ENCODE measurements at regions not wholly inside any gene's neighbourhood (a gene's known extent, or its start where the extent isn't known, plus 50 kb on each side); places are given as distances from the start of the nearest gene placed in this dataset.

DNA sequence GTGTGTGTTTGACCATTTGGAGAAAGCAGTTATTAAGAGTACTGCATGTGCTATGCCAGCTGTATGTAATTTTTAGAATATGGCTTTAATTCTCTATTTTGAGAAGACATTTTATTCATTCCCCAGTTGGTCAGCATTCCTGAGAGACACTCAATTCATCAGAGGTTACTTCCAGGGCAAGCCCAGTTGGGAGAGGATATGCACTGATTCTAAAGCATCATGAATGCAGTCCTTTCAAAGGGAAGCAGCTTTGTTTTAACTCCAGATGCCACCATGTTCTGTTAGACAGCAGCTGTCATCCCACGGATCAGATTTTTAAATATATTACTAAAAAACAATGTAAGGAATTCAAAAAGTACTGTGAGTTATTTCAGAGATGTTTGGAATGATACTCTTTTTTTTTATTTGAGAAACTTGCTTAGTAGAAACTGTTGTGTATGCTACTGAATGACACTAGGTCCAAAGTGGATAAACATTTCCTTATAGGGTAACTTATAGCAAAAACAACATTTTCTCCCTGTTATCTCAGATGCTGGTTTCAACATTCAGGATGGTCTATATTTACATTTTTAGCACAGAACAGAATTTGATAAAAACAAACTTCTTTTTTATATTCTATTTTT lies 149.5 kb upstream of the B3GALT2 start (continued):
- no peak for TF ChIP-seq SPI1 (IDR thresholded peaks at IDR 0.05; ENCODE audit: borderline replicate concordance, insufficient read depth, low read depth, low read length)
- no peak for TF ChIP-seq MAX (IDR thresholded peaks at IDR 0.05; ENCODE audit: low read depth, low read length)
- no peak for TF ChIP-seq TAF1 (IDR thresholded peaks at IDR 0.05; ENCODE audit: borderline replicate concordance, low read depth, low read length)

DNA sequence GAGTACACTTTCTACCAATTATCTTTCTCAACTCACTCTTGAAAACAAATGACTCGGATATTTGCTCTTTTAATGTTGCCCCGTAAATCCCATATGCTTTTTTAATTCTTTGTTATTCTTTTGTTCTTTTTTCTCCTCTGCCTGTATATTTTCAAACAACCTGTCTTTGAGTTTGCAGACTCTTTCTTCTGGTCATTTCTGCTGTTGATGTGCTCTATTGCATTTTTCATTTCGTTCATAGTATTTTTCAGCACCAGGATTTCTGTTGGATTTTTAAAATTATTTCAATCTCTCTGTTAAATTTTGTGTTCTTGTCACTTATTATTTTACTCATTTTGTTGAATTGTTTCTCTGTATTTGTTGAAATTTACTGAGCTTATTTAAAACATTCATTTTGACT lies 146.8 kb upstream of the B3GALT2 start:
- H3K36me3 ChIP-seq (ENCODE audit: control insufficient read depth in 2 of 2, insufficient read depth in 2 of 2, low read length in 1 of 2): no peaks in the 10 kb centered on the region
- ChIA-PET CTCF (no interaction called here), POLR2A (no interaction called here), RAD21 (ENCODE audit: unreplicated experiment) (no interaction called here), SMC1A (ENCODE audit: uncharacterized antibody, unreplicated experiment) (no interaction called here)
- WGBS (ENCODE audit: insufficient coverage, insufficient replicate concordance, low lambda C conversion rate, missing lambda C conversion rate): 21% methylated on average over 3 of the region's 3 CpGs
- H3K4me1 ChIP-seq (ENCODE audit: control insufficient read depth, insufficient read depth, low read length): no peaks in the 10 kb centered on the region; the same call in 1 of the 2 replicates
- ATAC-seq (no peak), FAIRE-seq (no peak), DNase-seq (ENCODE audit: low read depth, low spot score) (no peak)
- no peaks in the 10 kb centered on the region for H3K79me2 ChIP-seq (ENCODE audit: control insufficient read depth, insufficient read depth, low read length)
- no peaks in the 10 kb centered on the region for H3K27me3 ChIP-seq (replicated peaks in 1 of 2; ENCODE audit: control insufficient read depth in 2 of 2, insufficient read depth in 2 of 2, low read length in 1 of 2)
- no peak overlapping the region for H3K4me2 ChIP-seq (ENCODE audit: control insufficient read depth, insufficient read depth)
- BruUV-seq (replicated peaks): no TSS peak
- in situ Hi-C loops (cut with MboI): no loop called here
- no peaks in the 10 kb centered on the region for H4K20me1 ChIP-seq (ENCODE audit: control insufficient read depth, insufficient read depth)
- H2AFZ ChIP-seq (ENCODE audit: control insufficient read depth, low read depth, low read length): no peak overlapping the region
- no peak overlapping the region for H3K4me3 ChIP-seq
- H3K27ac ChIP-seq (ENCODE audit: control insufficient read depth, insufficient read depth): no peak overlapping the region
- H3K9me3 ChIP-seq (replicated peaks; ENCODE audit: control insufficient read depth, insufficient read depth, low read length): peaks cover 2% of the 10 kb centered on the region; the same call in 1 of the 3 replicates
- H3K9ac ChIP-seq (ENCODE audit: control insufficient read depth, insufficient read depth, low read length): no peak overlapping the region
- intact Hi-C loops (cut with micrococcal nuclease; ENCODE audit: unreplicated experiment): no loop called here
- TF ChIP-seq RFX5 (IDR thresholded peaks at IDR 0.05; ENCODE audit: low read depth, low read length) (no peak), SUZ12 (IDR thresholded peaks at IDR 0.05; ENCODE audit: unreplicated experiment) (no peak), NRF1 (conservative IDR thresholded peaks at IDR 0.05; ENCODE audit: low read depth, low read length) (no peak), ATF2 (IDR thresholded peaks at IDR 0.05; ENCODE audit: low read length) (no peak), HDAC2 (IDR thresholded peaks at IDR 0.05) (no peak), KAT2A (conservative IDR thresholded peaks at IDR 0.05; ENCODE audit: control insufficient read depth, low read depth, low read length) (no peak), BRCA1 (IDR thresholded peaks at IDR 0.05; ENCODE audit: low read depth, low read length) (no peak), STAT1 (conservative IDR thresholded peaks at IDR 0.05) (no peak), CHD4 (IDR thresholded peaks at IDR 0.05) (no peak), TBL1XR1 (IDR thresholded peaks at IDR 0.05; ENCODE audit: low read depth, low read length) (no peak)
- TF ChIP-seq, protein P1, sequence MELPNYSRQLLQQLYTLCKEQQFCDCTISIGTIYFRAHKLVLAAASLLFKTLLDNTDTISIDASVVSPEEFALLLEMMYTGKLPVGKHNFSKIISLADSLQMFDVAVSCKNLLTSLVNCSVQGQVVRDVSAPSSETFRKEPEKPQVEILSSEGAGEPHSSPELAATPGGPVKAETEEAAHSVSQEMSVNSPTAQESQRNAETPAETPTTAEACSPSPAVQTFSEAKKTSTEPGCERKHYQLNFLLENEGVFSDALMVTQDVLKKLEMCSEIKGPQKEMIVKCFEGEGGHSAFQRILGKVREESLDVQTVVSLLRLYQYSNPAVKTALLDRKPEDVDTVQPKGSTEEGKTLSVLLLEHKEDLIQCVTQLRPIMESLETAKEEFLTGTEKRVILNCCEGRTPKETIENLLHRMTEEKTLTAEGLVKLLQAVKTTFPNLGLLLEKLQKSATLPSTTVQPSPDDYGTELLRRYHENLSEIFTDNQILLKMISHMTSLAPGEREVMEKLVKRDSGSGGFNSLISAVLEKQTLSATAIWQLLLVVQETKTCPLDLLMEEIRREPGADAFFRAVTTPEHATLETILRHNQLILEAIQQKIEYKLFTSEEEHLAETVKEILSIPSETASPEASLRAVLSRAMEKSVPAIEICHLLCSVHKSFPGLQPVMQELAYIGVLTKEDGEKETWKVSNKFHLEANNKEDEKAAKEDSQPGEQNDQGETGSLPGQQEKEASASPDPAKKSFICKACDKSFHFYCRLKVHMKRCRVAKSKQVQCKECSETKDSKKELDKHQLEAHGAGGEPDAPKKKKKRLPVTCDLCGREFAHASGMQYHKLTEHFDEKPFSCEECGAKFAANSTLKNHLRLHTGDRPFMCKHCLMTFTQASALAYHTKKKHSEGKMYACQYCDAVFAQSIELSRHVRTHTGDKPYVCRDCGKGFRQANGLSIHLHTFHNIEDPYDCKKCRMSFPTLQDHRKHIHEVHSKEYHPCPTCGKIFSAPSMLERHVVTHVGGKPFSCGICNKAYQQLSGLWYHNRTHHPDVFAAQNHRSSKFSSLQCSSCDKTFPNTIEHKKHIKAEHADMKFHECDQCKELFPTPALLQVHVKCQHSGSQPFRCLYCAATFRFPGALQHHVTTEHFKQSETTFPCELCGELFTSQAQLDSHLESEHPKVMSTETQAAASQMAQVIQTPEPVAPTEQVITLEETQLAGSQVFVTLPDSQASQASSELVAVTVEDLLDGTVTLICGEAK (IDR thresholded peaks at IDR 0.05; ENCODE audit: borderline replicate concordance): no peak
- TF ChIP-seq, protein P2, sequence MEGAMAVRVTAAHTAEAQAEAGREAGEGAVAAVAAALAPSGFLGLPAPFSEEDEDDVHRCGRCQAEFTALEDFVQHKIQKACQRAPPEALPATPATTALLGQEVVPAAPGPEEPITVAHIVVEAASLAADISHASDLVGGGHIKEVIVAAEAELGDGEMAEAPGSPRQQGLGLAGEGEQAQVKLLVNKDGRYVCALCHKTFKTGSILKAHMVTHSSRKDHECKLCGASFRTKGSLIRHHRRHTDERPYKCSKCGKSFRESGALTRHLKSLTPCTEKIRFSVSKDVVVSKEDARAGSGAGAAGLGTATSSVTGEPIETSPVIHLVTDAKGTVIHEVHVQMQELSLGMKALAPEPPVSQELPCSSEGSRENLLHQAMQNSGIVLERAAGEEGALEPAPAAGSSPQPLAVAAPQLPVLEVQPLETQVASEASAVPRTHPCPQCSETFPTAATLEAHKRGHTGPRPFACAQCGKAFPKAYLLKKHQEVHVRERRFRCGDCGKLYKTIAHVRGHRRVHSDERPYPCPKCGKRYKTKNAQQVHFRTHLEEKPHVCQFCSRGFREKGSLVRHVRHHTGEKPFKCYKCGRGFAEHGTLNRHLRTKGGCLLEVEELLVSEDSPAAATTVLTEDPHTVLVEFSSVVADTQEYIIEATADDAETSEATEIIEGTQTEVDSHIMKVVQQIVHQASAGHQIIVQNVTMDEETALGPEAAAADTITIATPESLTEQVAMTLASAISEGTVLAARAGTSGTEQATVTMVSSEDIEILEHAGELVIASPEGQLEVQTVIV (IDR thresholded peaks at IDR 0.05; ENCODE audit: borderline replicate concordance, partially characterized antibody): no peak
